ENCODE measurements at regions not wholly inside any gene's neighbourhood (a gene's known extent, or its start where the extent isn't known, plus 50 kb on each side); places are given as distances from the start of the nearest gene placed in this dataset.

- no peak for DNase-seq (ENCODE audit: low read depth, low spot score)
- Histone ChIP-seq H3K27ac (ENCODE audit: low read depth, low read length) (no peak overlapping the region), H2AFZ (ENCODE audit: low read depth, low read length, poor library complexity, severe bottlenecking) (no peak overlapping the region), H3K4me2 (ENCODE audit: low read length) (no peak overlapping the region), H3K9ac (ENCODE audit: low read length) (no peak overlapping the region), H3K79me2 (ENCODE audit: insufficient read depth, low read length) (no peaks in the 10 kb centered on the region), H3K9me2 (ENCODE audit: insufficient read depth) (no peaks in the 10 kb centered on the region), H3K27me3 (ENCODE audit: insufficient read depth, low read length) (no peaks in the 10 kb centered on the region), H3K9me3 (ENCODE audit: control insufficient read depth in 1 of 2, insufficient read depth in 1 of 2, low read depth in 1 of 2, low read length in 2 of 2) (no peaks in the 10 kb centered on the region), H3K36me3 (ENCODE audit: control insufficient read depth in 1 of 2, insufficient read depth in 2 of 2, low read length in 2 of 2) (no peaks in the 10 kb centered on the region), H4K20me1 (ENCODE audit: insufficient read depth) (no peaks in the 10 kb centered on the region), H3K4me1 (ENCODE audit: control insufficient read depth in 1 of 2, insufficient read depth in 2 of 2, low read length in 2 of 2) (no peaks in the 10 kb centered on the region), H3K4me3 (replicated peaks in 1 of 2; ENCODE audit: low read depth in 1 of 2, low read length in 2 of 2) (no peak overlapping the region)
- ChIA-PET CTCF (no interaction called here), RAD21 (ENCODE audit: low non-redundant PET in 1 of 2, low total read pairs in 2 of 2, uncharacterized antibody in 2 of 2, unreplicated experiment in 2 of 2) (no interaction called here), POLR2A (no interaction called here)
- TF ChIP-seq TCF7L2 (IDR thresholded peaks at IDR 0.05; ENCODE audit: borderline replicate concordance, extremely low read depth, insufficient read depth, insufficient read length): no peak
- TF ChIP-seq CTCF (IDR thresholded peaks at IDR 0.05 in 2 of 3, conservative IDR thresholded peaks at IDR 0.05 in 1 of 3; ENCODE audit: borderline replicate concordance in 1 of 3, insufficient read depth in 1 of 3, low read depth in 2 of 3, low read length in 2 of 3): peak in 2 of 3 experiments; percentile 20 to 31; a peak in 2 of 6 replicates
- BruUV-seq (replicated peaks): no TSS peak
- peak; percentile 89 for ATAC-seq
- intact Hi-C loops (cut with micrococcal nuclease): no loop called here
Measured at GRCh38 chr6:20306491-20306890, 94.2 kb upstream of the MBOAT1 start.

- Histone ChIP-seq H3K9me2 (ENCODE audit: insufficient read depth) (no peaks in the 10 kb centered on the region), H3K27me3 (ENCODE audit: insufficient read depth, low read length) (no peaks in the 10 kb centered on the region), H3K36me3 (ENCODE audit: control insufficient read depth in 1 of 2, insufficient read depth in 2 of 2, low read length in 2 of 2) (no peaks in the 10 kb centered on the region), H3K4me2 (ENCODE audit: low read length) (no peak overlapping the region), H3K9ac (ENCODE audit: low read length) (no peak overlapping the region), H3K4me3 (replicated peaks in 1 of 2; ENCODE audit: low read depth in 1 of 2, low read length in 2 of 2) (no peak overlapping the region), H3K4me1 (ENCODE audit: control insufficient read depth in 1 of 2, insufficient read depth in 2 of 2, low read length in 2 of 2) (no peaks in the 10 kb centered on the region), H3K27ac (ENCODE audit: low read depth, low read length) (no peak overlapping the region), H2AFZ (ENCODE audit: low read depth, low read length, poor library complexity, severe bottlenecking) (no peak overlapping the region), H3K79me2 (ENCODE audit: insufficient read depth, low read length) (no peaks in the 10 kb centered on the region), H4K20me1 (ENCODE audit: insufficient read depth) (no peaks in the 10 kb centered on the region), H3K9me3 (ENCODE audit: control insufficient read depth in 1 of 2, insufficient read depth in 1 of 2, low read depth in 1 of 2, low read length in 2 of 2) (no peaks in the 10 kb centered on the region)
- DNase-seq (ENCODE audit: low read depth, low spot score) (no peak), ATAC-seq (no peak)
- no TSS peak for BruUV-seq (replicated peaks)
- RAD21 ChIA-PET (ENCODE audit: low non-redundant PET in 1 of 2, low total read pairs in 2 of 2, uncharacterized antibody in 2 of 2, unreplicated experiment in 2 of 2): no interaction called here
- intact Hi-C loops (cut with micrococcal nuclease): no loop called here
- POLR2A ChIA-PET: no interaction called here
- no peak for TF ChIP-seq SP1 (IDR thresholded peaks at IDR 0.05; ENCODE audit: low read depth)
- no peak for TF ChIP-seq EZH2 (IDR thresholded peaks at IDR 0.05)
- no peak for TF ChIP-seq ZFX (IDR thresholded peaks at IDR 0.05)
- TF ChIP-seq SRF (IDR thresholded peaks at IDR 0.05; ENCODE audit: low read depth): no peak
- no peak for TF ChIP-seq ZNF274 (IDR thresholded peaks at IDR 0.05; ENCODE audit: low read depth, low read length)
- no peak for TF ChIP-seq RAD21 (IDR thresholded peaks at IDR 0.05; ENCODE audit: low read depth)
- TF ChIP-seq JUND (IDR thresholded peaks at IDR 0.05): no peak
- TF ChIP-seq POLR2AphosphoS5 (IDR thresholded peaks at IDR 0.05; ENCODE audit: low read depth, low read length): no peak
- TF ChIP-seq ATF3 (IDR thresholded peaks at IDR 0.05): no peak
- TF ChIP-seq EZH2phosphoT487 (IDR thresholded peaks at IDR 0.05; ENCODE audit: borderline replicate concordance): no peak
- TF ChIP-seq POLR2A (IDR thresholded peaks at IDR 0.05; ENCODE audit: borderline replicate concordance, extremely low read depth, insufficient read depth, insufficient read length): no peak
- no peak for TF ChIP-seq TCF7L2 (IDR thresholded peaks at IDR 0.05; ENCODE audit: borderline replicate concordance, extremely low read depth, insufficient read depth, insufficient read length)
- TF ChIP-seq CBX3 (IDR thresholded peaks at IDR 0.05; ENCODE audit: low read depth): no peak
- no peak for TF ChIP-seq ELF1 (IDR thresholded peaks at IDR 0.05; ENCODE audit: borderline replicate concordance, low read depth)
- CTCF ChIA-PET: no interaction called here
Measured at GRCh38 chr6:20309186-20309585, 92.5 kb upstream of the E2F3 start.
